Thoracic aorta (tissue), 2 donors: ENCODE measurements at regions not wholly inside any gene's neighbourhood (a gene's known extent, or its start where the extent isn't known, plus 50 kb on each side); places are given as distances from the start of the nearest gene placed in this dataset.

Experiments
- ATAC-seq: fragments of 150-250 bp; one replicate; pipeline ENCODE4 v1.8.0; 2017; ENCODE audit warnings: low read depth; ENCODE audit not compliant: insufficient number of reproducible peaks, low FRiP score
- DNase-seq: peaks from one replicate; pipeline ENCODE4 v3.0.0-alpha.2; 2020; ENCODE audit warnings: low spot score
- H3K27ac ChIP-seq, 2 donors: fragments of 200-600 bp; sonication (generic); 1 replicate in 1 of 2; 2 replicates in 1 of 2; pipeline ENCODE4 v1.5.1; 2016; ENCODE audit warnings: mild to moderate bottlenecking in 2 of 2, moderate library complexity in 2 of 2
- H3K27me3 ChIP-seq: fragments of 200-600 bp; sonication (generic); replicated peaks from 2 replicates; pipeline ENCODE4 v1.6.0; 2016; ENCODE audit warnings: mild to moderate bottlenecking; ENCODE audit not compliant: insufficient read depth
- H3K36me3 ChIP-seq: fragments of 200-600 bp; sonication (generic); one replicate; pipeline ENCODE4 v1.5.1; 2016
- H3K4me1 ChIP-seq, 2 donors: fragments of 200-600 bp; sonication (generic); 1 replicate in 1 of 2; 2 replicates in 1 of 2; pipeline versions ENCODE4 v1.5.1 to v1.6.0; 2016; ENCODE audit warnings: low read depth in 2 of 2, mild to moderate bottlenecking in 1 of 2; ENCODE audit not compliant: control insufficient read depth in 1 of 2
- H3K4me3 ChIP-seq: fragments of 200-600 bp; sonication (generic); 2 replicates; pipeline ENCODE4 v1.5.1; 2016; ENCODE audit warnings: mild to moderate bottlenecking
- H3K9me3 ChIP-seq: fragments of 200-600 bp; sonication (generic); 2 replicates; pipeline ENCODE4 v1.5.1; 2016
- TF ChIP-seq, protein P1 (sequence below): fragments of 200-600 bp; sonication (generic); IDR thresholded peaks from one replicate; pipeline ENCODE4 v1.5.1; 2019; ENCODE audit warnings: antibody characterized with exemption

DNA sequence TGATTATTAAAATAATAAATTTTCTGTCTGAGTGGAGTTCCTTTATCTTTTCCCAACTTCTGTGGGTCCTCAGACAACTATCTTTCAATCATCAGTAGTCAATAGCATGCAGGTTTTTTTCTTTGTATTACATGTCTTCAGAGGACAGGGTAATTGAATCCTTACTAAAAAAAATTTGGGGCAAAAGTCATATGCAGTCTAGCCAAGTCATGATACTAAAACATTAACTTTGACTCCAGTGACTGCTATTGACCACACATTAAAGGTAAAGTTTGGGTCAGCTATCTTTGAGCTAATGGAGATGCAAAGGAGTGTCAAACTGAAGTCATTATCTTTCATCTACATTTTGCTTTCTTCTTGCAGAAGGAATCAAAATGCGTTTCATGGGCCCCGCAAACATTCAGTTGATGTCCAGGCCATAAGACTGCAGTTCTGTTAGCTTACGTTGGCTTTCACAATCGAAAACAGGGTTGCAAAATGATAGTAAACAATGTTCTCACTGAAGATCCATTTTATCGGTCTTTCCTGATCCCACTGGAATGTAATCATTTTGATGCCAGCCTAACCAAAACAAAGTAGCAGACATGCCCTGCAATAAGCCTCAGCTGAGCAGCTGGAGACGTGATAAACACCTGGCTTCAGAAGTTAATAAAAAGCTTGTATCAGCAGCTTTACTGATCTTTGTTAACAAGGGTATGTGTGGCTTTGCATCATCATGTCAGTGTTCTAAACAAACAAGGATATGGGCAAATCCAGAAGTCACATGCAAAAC, 186.1 kb upstream of the PRLR start:
- Histone ChIP-seq H3K27me3 (no peaks in the 10 kb centered on the region), H3K4me3 (no peak overlapping the region), H3K9me3 (no peaks in the 10 kb centered on the region), H3K36me3 (no peaks in the 10 kb centered on the region), H3K4me1 (no peaks in the 10 kb centered on the region), H3K27ac (no peak overlapping the region)
- DNase-seq: no peak
- TF ChIP-seq, protein P1, sequence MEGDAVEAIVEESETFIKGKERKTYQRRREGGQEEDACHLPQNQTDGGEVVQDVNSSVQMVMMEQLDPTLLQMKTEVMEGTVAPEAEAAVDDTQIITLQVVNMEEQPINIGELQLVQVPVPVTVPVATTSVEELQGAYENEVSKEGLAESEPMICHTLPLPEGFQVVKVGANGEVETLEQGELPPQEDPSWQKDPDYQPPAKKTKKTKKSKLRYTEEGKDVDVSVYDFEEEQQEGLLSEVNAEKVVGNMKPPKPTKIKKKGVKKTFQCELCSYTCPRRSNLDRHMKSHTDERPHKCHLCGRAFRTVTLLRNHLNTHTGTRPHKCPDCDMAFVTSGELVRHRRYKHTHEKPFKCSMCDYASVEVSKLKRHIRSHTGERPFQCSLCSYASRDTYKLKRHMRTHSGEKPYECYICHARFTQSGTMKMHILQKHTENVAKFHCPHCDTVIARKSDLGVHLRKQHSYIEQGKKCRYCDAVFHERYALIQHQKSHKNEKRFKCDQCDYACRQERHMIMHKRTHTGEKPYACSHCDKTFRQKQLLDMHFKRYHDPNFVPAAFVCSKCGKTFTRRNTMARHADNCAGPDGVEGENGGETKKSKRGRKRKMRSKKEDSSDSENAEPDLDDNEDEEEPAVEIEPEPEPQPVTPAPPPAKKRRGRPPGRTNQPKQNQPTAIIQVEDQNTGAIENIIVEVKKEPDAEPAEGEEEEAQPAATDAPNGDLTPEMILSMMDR: no peak
- no peak for ATAC-seq

DNA sequence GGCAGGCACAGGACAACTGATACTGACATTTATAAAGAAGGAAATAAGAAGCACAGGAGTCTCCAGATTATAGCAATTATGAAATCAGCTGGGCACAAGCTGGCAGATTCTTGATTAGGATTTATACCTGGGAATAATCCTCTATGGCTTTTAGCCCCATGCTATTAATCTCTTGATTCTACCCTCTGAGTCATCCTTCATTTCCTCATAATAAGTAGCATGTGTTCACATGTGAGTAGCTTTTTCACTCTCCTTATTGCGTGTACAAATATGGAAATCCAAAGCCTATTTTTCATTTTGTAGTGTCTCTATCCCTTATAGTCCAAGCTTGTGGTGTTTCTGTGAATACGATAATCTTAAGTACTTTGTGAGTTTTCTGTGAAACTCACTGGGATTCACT, 185.0 kb upstream of the PRLR start:
- DNase-seq (no peak), ATAC-seq (no peak)
- no peaks in the 10 kb centered on the region for H3K27me3 ChIP-seq
- TF ChIP-seq, protein P1: no peak
- no peak overlapping the region for H3K4me3 ChIP-seq
- H3K27ac ChIP-seq: no peak overlapping the region
- no peaks in the 10 kb centered on the region for H3K4me1 ChIP-seq
- H3K36me3 ChIP-seq: no peaks in the 10 kb centered on the region
- H3K9me3 ChIP-seq: no peaks in the 10 kb centered on the region

DNA sequence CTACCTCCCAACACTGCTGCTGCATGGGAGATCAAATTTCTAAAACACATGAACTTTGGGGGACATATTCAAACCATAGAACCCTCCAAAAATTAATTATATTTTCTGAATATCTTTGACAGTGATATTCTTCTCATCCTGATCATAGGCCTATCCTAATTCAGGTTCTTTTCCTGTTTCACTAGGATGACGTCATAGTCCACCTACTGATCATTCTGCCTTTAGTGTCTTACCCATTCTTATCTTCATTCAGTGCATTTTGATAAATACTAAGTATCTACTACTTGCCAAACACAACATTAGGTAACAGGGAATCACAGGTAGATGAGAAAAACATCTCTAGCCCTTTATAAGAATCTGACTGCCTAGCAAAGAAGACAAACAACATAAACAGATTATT, 179.1 kb upstream of the PRLR start:
- Histone ChIP-seq H3K27ac (no peak overlapping the region), H3K36me3 (no peaks in the 10 kb centered on the region), H3K27me3 (no peaks in the 10 kb centered on the region), H3K4me1 (no peaks in the 10 kb centered on the region), H3K9me3 (no peaks in the 10 kb centered on the region), H3K4me3 (no peak overlapping the region)
- TF ChIP-seq, protein P1: no peak
- DNase-seq (no peak), ATAC-seq (no peak)

DNA sequence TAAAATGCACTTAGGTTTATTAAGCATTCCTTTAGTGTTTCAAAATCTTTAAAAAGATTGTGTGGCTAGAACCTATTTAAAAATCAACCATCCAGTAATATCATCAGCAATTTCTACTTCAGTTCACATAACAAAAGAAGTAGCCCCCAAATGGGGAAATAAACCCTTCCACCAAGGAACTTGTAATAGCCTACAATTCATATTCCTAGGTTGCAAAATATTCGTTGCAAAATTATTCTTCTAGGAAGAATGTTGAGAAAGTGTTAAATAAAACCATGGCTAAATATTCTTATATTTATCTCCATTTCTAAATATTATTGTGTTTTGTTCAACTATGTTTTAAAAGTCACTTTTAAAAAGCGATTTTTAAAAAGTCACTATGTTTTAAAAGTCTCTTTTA, 177.9 kb upstream of the PRLR start:
- DNase-seq (no peak), ATAC-seq (no peak)
- Histone ChIP-seq H3K36me3 (no peaks in the 10 kb centered on the region), H3K4me3 (no peak overlapping the region), H3K4me1 (no peaks in the 10 kb centered on the region), H3K27me3 (no peaks in the 10 kb centered on the region), H3K27ac (no peak overlapping the region), H3K9me3 (no peaks in the 10 kb centered on the region)
- TF ChIP-seq, protein P1: no peak

DNA sequence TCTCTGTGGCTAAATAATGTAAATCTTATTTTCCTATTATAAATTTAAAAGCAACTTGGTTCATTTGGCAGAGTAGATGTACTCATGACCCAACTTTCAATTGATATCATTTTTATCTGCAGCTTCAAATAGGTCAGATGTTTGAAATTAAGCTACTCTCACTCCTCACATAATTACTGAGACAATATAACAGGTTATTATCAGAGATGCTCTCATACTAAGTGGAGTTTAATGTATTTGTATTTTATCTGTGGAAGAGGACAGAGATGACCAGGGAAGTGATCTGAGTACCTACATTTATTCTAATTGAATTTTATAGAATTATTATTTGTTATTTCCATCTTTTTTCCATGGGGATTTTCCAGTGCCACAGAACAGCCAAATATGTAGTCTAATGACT, 177.4 kb upstream of the PRLR start:
- no peak overlapping the region for H3K27ac ChIP-seq
- no peak overlapping the region for H3K4me3 ChIP-seq
- no peaks in the 10 kb centered on the region for H3K36me3 ChIP-seq
- DNase-seq (no peak), ATAC-seq (no peak)
- no peaks in the 10 kb centered on the region for H3K27me3 ChIP-seq
- TF ChIP-seq, protein P1: no peak
- no peaks in the 10 kb centered on the region for H3K9me3 ChIP-seq
- H3K4me1 ChIP-seq: no peaks in the 10 kb centered on the region
